ENCODE measurements at regions not wholly inside any gene's neighbourhood (a gene's known extent, or its start where the extent isn't known, plus 50 kb on each side); places are given as distances from the start of the nearest gene placed in this dataset.

- TF ChIP-seq EZH2 (IDR thresholded peaks at IDR 0.05; ENCODE audit: low read depth): no peak
- TF ChIP-seq, protein P1, sequence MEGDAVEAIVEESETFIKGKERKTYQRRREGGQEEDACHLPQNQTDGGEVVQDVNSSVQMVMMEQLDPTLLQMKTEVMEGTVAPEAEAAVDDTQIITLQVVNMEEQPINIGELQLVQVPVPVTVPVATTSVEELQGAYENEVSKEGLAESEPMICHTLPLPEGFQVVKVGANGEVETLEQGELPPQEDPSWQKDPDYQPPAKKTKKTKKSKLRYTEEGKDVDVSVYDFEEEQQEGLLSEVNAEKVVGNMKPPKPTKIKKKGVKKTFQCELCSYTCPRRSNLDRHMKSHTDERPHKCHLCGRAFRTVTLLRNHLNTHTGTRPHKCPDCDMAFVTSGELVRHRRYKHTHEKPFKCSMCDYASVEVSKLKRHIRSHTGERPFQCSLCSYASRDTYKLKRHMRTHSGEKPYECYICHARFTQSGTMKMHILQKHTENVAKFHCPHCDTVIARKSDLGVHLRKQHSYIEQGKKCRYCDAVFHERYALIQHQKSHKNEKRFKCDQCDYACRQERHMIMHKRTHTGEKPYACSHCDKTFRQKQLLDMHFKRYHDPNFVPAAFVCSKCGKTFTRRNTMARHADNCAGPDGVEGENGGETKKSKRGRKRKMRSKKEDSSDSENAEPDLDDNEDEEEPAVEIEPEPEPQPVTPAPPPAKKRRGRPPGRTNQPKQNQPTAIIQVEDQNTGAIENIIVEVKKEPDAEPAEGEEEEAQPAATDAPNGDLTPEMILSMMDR (conservative IDR thresholded peaks at IDR 0.05): no peak
Observed at GRCh38 chr9:38312406-38312805, 80.1 kb upstream of the ALDH1B1 start.
